Mesenchymal stem cell (in vitro differentiated cells and primary cell): ENCODE measurements at regions not wholly inside any gene's neighbourhood (a gene's known extent, or its start where the extent isn't known, plus 50 kb on each side); places are given as distances from the start of the nearest gene placed in this dataset.

Source experiments
- DNase-seq: peaks from one replicate; pipeline ENCODE4 v3.0.0-alpha.2; 2013
- H2AFZ ChIP-seq: one replicate; pipeline ENCODE4 v1.6.1; 2013; ENCODE audit warnings: low read depth, mild to moderate bottlenecking, control low read depth, inconsistent platforms, low read length, moderate library complexity
- H2AK5ac ChIP-seq: 2 replicates; pipeline ENCODE4 v1.6.1; 2013; ENCODE audit warnings: low read length, moderate library complexity, mild to moderate bottlenecking, inconsistent platforms; ENCODE audit not compliant: severe bottlenecking
- H2BK120ac ChIP-seq: one replicate; pipeline ENCODE4 v1.6.1; 2013; ENCODE audit warnings: low read depth, mild to moderate bottlenecking, inconsistent platforms, low read length, moderate library complexity
- H2BK12ac ChIP-seq, 2 experiments: one replicate each; pipeline ENCODE4 v1.6.1; 2013; ENCODE audit warnings: inconsistent platforms in 2 of 2, low read length in 2 of 2, mild to moderate bottlenecking in 2 of 2, moderate library complexity in 2 of 2, control low read depth in 1 of 2
- H2BK15ac ChIP-seq: one replicate; pipeline ENCODE4 v1.6.1; 2013; ENCODE audit warnings: mild to moderate bottlenecking, low read depth, inconsistent platforms; ENCODE audit not compliant: poor library complexity, severe bottlenecking
- H2BK5ac ChIP-seq: 2 replicates; pipeline ENCODE4 v1.6.1; 2013; ENCODE audit warnings: low read depth, mild to moderate bottlenecking, low read length, control low read depth, inconsistent platforms; ENCODE audit not compliant: poor library complexity, severe bottlenecking
- H3K14ac ChIP-seq, 2 experiments: one replicate each; pipeline ENCODE4 v1.6.1; 2013; ENCODE audit warnings: inconsistent platforms in 2 of 2, low read length in 2 of 2, control low read depth in 1 of 2, mild to moderate bottlenecking in 1 of 2, moderate library complexity in 1 of 2
- H3K18ac ChIP-seq, 2 experiments: one replicate each; pipeline ENCODE4 v1.6.1; 2013; ENCODE audit warnings: inconsistent platforms in 2 of 2, low read length in 2 of 2, control low read depth in 1 of 2, low read depth in 1 of 2, mild to moderate bottlenecking in 1 of 2
- H3K23ac ChIP-seq, 2 experiments: one replicate each; pipeline ENCODE4 v1.6.1; 2013; ENCODE audit warnings: inconsistent platforms in 2 of 2, low read length in 2 of 2, mild to moderate bottlenecking in 2 of 2, moderate library complexity in 2 of 2, control low read depth in 1 of 2
- H3K27ac ChIP-seq: 2 replicates; pipeline ENCODE4 v1.5.1; 2013; ENCODE audit warnings: mild to moderate bottlenecking, moderate library complexity, low read length, control low read depth, inconsistent platforms; ENCODE audit not compliant: poor library complexity, severe bottlenecking
- H3K27me3 ChIP-seq, 2 experiments: 2 replicates each; pipeline versions ENCODE4 v1.6.1 to v1.7.0; 2013; ENCODE audit warnings: low read length in 2 of 2, mild to moderate bottlenecking in 2 of 2, moderate library complexity in 2 of 2, control low read depth in 1 of 2, inconsistent platforms in 1 of 2; ENCODE audit not compliant: control insufficient read depth in 1 of 2, insufficient read depth in 1 of 2
- H3K36me3 ChIP-seq, 2 experiments: 2 replicates each; pipeline versions ENCODE4 v1.6.1 to v1.7.0; 2013; ENCODE audit warnings: low read length in 2 of 2, control low read depth in 1 of 2, inconsistent platforms in 1 of 2, low read depth in 1 of 2, mild to moderate bottlenecking in 1 of 2; ENCODE audit not compliant: insufficient read depth in 2 of 2, control insufficient read depth in 1 of 2
- H3K4ac ChIP-seq, 2 experiments: one replicate each; pipeline ENCODE4 v1.6.1; 2013; ENCODE audit warnings: inconsistent platforms in 2 of 2, low read length in 2 of 2, mild to moderate bottlenecking in 2 of 2, moderate library complexity in 2 of 2, control low read depth in 1 of 2, low read depth in 1 of 2
- H3K4me1 ChIP-seq: 2 replicates; pipeline ENCODE4 v1.6.1; 2013; ENCODE audit warnings: low read depth, low read length, control low read depth; ENCODE audit not compliant: control insufficient read depth, insufficient read depth
- H3K4me2 ChIP-seq: 2 replicates; pipeline ENCODE4 v1.6.1; 2013; ENCODE audit warnings: low read length, mild to moderate bottlenecking, inconsistent platforms; ENCODE audit not compliant: poor library complexity, severe bottlenecking
- H3K4me3 ChIP-seq, 2 experiments: 2 replicates each; pipeline versions ENCODE4 v1.5.1 to v1.7.0; 2013; ENCODE audit warnings: low read length in 2 of 2, mild to moderate bottlenecking in 2 of 2, control low read depth in 1 of 2, low read depth in 1 of 2; ENCODE audit not compliant: insufficient read depth in 1 of 2
- H3K79me1 ChIP-seq: replicated peaks from 2 replicates; pipeline ENCODE4 v1.6.1; 2013; ENCODE audit warnings: mild to moderate bottlenecking, control low read depth, low read length, inconsistent platforms; ENCODE audit not compliant: poor library complexity, severe bottlenecking
- H3K9ac ChIP-seq: 2 replicates; pipeline ENCODE4 v1.7.0; 2013; ENCODE audit warnings: mild to moderate bottlenecking, low read length, moderate library complexity
- H3K9me3 ChIP-seq: 2 replicates; pipeline ENCODE4 v1.7.0; 2013; ENCODE audit warnings: mild to moderate bottlenecking, low read length; ENCODE audit not compliant: control insufficient read depth
- H4K8ac ChIP-seq: one replicate; pipeline ENCODE4 v1.6.1; 2013; ENCODE audit warnings: inconsistent platforms, mild to moderate bottlenecking, low read length, moderate library complexity
- H4K91ac ChIP-seq: one replicate; pipeline ENCODE4 v1.6.1; 2013; ENCODE audit warnings: mild to moderate bottlenecking, low read length, inconsistent platforms
- WGBS: methylation state at CpG from one replicate; pipeline ENCODE4 v1.1.7; 2013; ENCODE audit warnings: mixed read lengths; 5-methylcytosine and 5-hydroxymethylcytosine counted together

DNA sequence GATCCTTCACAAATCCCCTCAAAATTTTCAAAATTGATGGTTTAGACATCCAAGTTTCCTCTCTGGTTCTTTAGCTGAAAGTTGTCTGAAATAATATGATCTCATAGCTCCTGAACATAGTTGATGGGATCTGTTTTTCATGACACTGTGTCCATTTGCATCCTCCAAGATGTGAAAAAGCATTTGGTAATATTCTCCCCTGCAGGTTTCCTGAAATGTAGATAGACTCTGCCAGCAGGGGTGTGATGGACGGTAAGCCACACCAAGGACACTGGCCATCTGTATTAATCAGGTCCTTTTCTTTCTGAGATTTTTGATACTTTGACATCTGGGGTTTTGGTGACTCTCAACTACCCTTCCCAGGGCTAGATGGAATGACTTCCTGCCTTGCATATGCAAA is 79.6 kb upstream of the GRB10 start:
- Histone ChIP-seq H3K36me3 (no peaks in the 10 kb centered on the region), H3K23ac (no peak overlapping the region), H2BK12ac (no peak overlapping the region), H3K4ac (no peak overlapping the region), H3K4me1 (peaks cover 4% of the 10 kb centered on the region), H2AFZ (no peak overlapping the region), H2AK5ac (no peak overlapping the region), H3K18ac (no peak overlapping the region), H2BK120ac (no peak overlapping the region), H3K27me3 (peaks cover 0 to 6% of the 10 kb centered on the region in 2 experiments), H3K79me1 (no peaks in the 10 kb centered on the region), H3K9ac (no peak overlapping the region), H2BK15ac (no peak overlapping the region), H2BK5ac (no peak overlapping the region), H3K4me3 (no peak overlapping the region), H3K14ac (no peak overlapping the region), H3K27ac (no peak overlapping the region), H4K91ac (no peak overlapping the region), H3K9me3 (no peaks in the 10 kb centered on the region), H3K4me2 (no peak overlapping the region), H4K8ac (no peak overlapping the region)
- DNase-seq, result no peak
- 100% methylated on average over 1 of the region's 1 CpG for WGBS

DNA sequence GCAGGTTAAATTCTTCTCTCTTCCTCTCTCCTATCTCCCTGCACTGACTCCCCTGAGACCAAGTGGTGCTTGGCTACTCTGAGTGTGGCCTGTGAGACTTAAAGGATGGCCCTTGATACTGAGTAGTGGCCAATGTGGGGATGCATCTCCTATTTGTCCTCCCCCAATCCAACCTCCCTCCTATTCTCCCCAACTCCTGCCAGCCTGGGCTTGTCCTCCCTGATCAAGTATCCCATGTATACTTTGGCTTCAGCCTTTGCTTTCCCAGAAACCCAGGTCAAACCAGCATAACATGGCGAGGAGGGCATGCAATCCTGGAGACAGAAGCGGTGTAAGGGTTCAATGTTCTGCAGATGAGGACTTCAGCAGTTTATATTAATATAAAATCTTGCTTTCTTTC is 77.9 kb upstream of the GRB10 start:
- H3K4me3 ChIP-seq, result no peak overlapping the region
- H3K9me3 ChIP-seq, result no peaks in the 10 kb centered on the region
- no peak overlapping the region for H3K9ac ChIP-seq
- H3K79me1 ChIP-seq, result no peaks in the 10 kb centered on the region
- no peak overlapping the region for H4K91ac ChIP-seq
- H3K4me2 ChIP-seq, result no peak overlapping the region
- no CpG with 5 or more reads among the region's 2 CpGs for WGBS
- no peak overlapping the region for H3K18ac ChIP-seq
- H3K27ac ChIP-seq, result no peak overlapping the region
- H3K14ac ChIP-seq, result no peak overlapping the region
- no peak overlapping the region for H2BK12ac ChIP-seq
- no peak overlapping the region for H2AFZ ChIP-seq
- H3K27me3 ChIP-seq, result peaks cover 0 to 12% of the 10 kb centered on the region in 2 experiments
- no peak overlapping the region for H2AK5ac ChIP-seq
- no peak overlapping the region for H2BK5ac ChIP-seq
- DNase-seq, result no peak
- no peaks in the 10 kb centered on the region for H3K36me3 ChIP-seq
- H3K4ac ChIP-seq, result no peak overlapping the region
- H3K4me1 ChIP-seq, result peaks cover 4% of the 10 kb centered on the region
- H3K23ac ChIP-seq, result no peak overlapping the region
- no peak overlapping the region for H4K8ac ChIP-seq
- H2BK120ac ChIP-seq, result no peak overlapping the region
- H2BK15ac ChIP-seq, result no peak overlapping the region

DNA sequence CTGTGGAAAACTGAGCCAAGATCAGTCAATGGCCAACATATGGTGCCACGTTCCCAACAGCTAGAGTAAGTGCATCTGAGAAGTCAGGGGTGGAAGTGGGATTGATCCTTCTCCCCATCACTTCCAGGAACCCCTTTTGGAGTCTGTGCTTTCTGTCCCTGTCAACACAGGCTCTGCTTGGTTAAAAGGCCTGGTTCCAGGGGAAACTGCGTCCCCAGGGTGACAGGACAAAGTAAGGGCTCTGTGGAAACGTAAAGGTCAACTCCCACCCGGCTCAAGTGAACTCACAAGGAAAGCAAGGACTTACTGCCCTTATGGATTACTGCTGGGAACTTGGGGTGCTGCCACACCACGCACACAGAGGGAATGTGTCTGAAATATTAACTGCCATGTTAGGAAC is 77.5 kb upstream of the GRB10 start:
- Histone ChIP-seq H4K8ac (no peak overlapping the region), H3K27me3 (peaks cover 0 to 12% of the 10 kb centered on the region in 2 experiments), H3K4me3 (no peak overlapping the region), H3K79me1 (no peaks in the 10 kb centered on the region), H2BK15ac (no peak overlapping the region), H4K91ac (no peak overlapping the region), H3K36me3 (no peaks in the 10 kb centered on the region), H3K18ac (no peak overlapping the region), H2BK12ac (no peak overlapping the region), H2AFZ (no peak overlapping the region), H2BK120ac (no peak overlapping the region), H2BK5ac (no peak overlapping the region), H3K23ac (no peak overlapping the region), H3K14ac (no peak overlapping the region), H3K4me1 (peaks cover 4% of the 10 kb centered on the region), H3K27ac (no peak overlapping the region), H3K9me3 (no peaks in the 10 kb centered on the region), H2AK5ac (no peak overlapping the region), H3K9ac (no peak overlapping the region), H3K4ac (no peak overlapping the region), H3K4me2 (no peak overlapping the region)
- WGBS, result 79% methylated on average over 5 of the region's 5 CpGs
- no peak for DNase-seq

DNA sequence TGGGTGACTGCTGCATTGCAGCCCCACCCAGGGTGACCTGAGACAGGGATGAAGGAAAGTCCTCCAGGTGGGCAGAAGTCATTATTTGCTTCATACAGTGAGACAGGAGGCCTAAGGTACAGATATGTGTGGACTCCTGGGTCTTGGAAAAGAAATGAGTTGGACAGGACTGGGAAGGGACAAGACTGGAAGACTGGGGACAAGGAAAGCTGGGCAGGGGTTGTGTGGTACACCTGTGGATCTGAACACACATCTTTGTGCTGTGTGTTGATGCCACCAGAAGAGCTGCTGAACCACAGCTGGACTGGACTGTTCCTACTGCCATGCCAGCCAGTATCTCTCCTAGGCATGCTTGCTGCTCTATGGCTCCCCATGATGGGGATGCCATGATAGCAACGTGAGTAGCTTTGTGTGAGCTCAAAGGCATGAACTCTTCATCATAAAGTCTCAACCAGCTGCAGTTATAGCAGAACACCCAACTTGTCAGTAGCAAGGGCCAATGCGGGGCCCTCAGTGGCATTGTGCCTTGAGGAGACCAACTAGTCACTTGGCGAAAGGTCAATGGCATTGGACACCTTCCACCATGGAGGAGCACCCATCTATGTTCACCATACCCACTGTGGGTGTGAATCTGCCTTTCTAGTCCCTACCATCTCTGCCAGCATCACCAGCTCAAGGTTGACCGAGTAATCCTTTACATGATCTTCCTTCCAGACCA is 76.0 kb upstream of the GRB10 start:
- Histone ChIP-seq H2AK5ac (no peak overlapping the region), H3K9ac (no peak overlapping the region), H3K4ac (no peak overlapping the region), H4K91ac (no peak overlapping the region), H3K4me2 (no peak overlapping the region), H3K4me1 (peaks cover 3% of the 10 kb centered on the region), H3K36me3 (no peaks in the 10 kb centered on the region), H3K27me3 (peaks cover 0 to 17% of the 10 kb centered on the region in 2 experiments), H3K27ac (no peak overlapping the region), H3K18ac (no peak overlapping the region), H3K9me3 (no peaks in the 10 kb centered on the region), H2BK120ac (no peak overlapping the region), H3K4me3 (no peak overlapping the region), H3K14ac (no peak overlapping the region), H3K23ac (no peak overlapping the region), H4K8ac (no peak overlapping the region), H3K79me1 (no peaks in the 10 kb centered on the region), H2BK12ac (no peak overlapping the region), H2BK15ac (no peak overlapping the region), H2AFZ (no peak overlapping the region), H2BK5ac (no peak overlapping the region)
- DNase-seq, result no peak
- WGBS, result 81% methylated on average over 4 of the region's 4 CpGs
